ENCODE measurements at regions not wholly inside any gene's neighbourhood (a gene's known extent, or its start where the extent isn't known, plus 50 kb on each side); places are given as distances from the start of the nearest gene placed in this dataset.

DNA sequence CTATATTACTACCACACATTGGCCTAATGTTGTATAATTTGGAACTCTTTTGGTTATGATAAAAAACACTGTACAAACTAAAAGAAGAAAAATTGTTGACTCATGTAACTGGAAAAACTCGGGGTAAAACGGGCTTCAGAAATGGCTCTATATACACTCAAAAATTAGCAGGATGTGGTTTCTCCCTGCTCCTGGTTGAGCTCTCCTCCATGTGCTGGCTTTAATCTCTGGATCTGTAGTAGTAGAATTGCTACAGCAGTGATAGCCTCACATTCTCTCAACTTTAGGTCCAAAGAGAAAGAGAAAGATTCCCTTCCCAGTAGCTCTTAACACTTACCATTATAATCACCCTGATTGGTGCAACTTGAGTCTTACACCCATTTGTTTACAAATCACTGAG is 274.9 kb upstream of the GALNT5 start:
- no peak for TF ChIP-seq CREB1 (CRISPR knock-in tag; IDR thresholded peaks at IDR 0.05; ENCODE audit: low read depth)
- TF ChIP-seq EZH2 (IDR thresholded peaks at IDR 0.05; ENCODE audit: low read depth, unreplicated experiment) = no peak
- TF ChIP-seq, protein P1, sequence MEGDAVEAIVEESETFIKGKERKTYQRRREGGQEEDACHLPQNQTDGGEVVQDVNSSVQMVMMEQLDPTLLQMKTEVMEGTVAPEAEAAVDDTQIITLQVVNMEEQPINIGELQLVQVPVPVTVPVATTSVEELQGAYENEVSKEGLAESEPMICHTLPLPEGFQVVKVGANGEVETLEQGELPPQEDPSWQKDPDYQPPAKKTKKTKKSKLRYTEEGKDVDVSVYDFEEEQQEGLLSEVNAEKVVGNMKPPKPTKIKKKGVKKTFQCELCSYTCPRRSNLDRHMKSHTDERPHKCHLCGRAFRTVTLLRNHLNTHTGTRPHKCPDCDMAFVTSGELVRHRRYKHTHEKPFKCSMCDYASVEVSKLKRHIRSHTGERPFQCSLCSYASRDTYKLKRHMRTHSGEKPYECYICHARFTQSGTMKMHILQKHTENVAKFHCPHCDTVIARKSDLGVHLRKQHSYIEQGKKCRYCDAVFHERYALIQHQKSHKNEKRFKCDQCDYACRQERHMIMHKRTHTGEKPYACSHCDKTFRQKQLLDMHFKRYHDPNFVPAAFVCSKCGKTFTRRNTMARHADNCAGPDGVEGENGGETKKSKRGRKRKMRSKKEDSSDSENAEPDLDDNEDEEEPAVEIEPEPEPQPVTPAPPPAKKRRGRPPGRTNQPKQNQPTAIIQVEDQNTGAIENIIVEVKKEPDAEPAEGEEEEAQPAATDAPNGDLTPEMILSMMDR (conservative IDR thresholded peaks at IDR 0.05; ENCODE audit: low read depth in 2 of 2) = no peak
- TF ChIP-seq JUNB (IDR thresholded peaks at IDR 0.05; ENCODE audit: unreplicated experiment) = no peak
- TF ChIP-seq EZH2phosphoT487 (IDR thresholded peaks at IDR 0.05; ENCODE audit: unreplicated experiment) = no peak
- TF ChIP-seq, protein P2, sequence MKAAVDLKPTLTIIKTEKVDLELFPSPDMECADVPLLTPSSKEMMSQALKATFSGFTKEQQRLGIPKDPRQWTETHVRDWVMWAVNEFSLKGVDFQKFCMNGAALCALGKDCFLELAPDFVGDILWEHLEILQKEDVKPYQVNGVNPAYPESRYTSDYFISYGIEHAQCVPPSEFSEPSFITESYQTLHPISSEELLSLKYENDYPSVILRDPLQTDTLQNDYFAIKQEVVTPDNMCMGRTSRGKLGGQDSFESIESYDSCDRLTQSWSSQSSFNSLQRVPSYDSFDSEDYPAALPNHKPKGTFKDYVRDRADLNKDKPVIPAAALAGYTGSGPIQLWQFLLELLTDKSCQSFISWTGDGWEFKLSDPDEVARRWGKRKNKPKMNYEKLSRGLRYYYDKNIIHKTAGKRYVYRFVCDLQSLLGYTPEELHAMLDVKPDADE (IDR thresholded peaks at IDR 0.05) = no peak
